ENCODE measurements at regions not wholly inside any gene's neighbourhood (a gene's known extent, or its start where the extent isn't known, plus 50 kb on each side); places are given as distances from the start of the nearest gene placed in this dataset.

- Histone ChIP-seq H2BK12ac (ENCODE audit: low read depth, low read length) (no peak overlapping the region), H2AFZ (ENCODE audit: low read length) (no peak overlapping the region), H3K23ac (ENCODE audit: insufficient read length) (no peak overlapping the region), H3K4me1 (replicated peaks in 1 of 4; ENCODE audit: control insufficient read depth in 3 of 4, insufficient read depth in 4 of 4, low read length in 3 of 4) (no peaks in the 10 kb centered on the region), H3K79me1 (ENCODE audit: low read depth, low read length) (no peaks in the 10 kb centered on the region), H2BK5ac (ENCODE audit: low read depth, low read length) (no peak overlapping the region), H3K18ac (ENCODE audit: extremely low read depth, low read length) (no peak overlapping the region), H3K79me2 (ENCODE audit: control insufficient read depth in 1 of 2, insufficient read depth in 2 of 2, low read length in 2 of 2) (no peaks in the 10 kb centered on the region), H4K8ac (ENCODE audit: extremely low read depth, insufficient read depth, low read length) (no peak overlapping the region), H3K27me3 (replicated peaks in 1 of 4; ENCODE audit: control insufficient read depth in 3 of 4, extremely low read depth in 1 of 4, insufficient read depth in 3 of 4, low read length in 3 of 4) (no peaks in the 10 kb centered on the region; a peak in 1 of 7 replicates), H3K4ac (replicated peaks; ENCODE audit: insufficient read length, low read depth, low read length) (no peak overlapping the region), H3K9ac (replicated peaks in 1 of 4; ENCODE audit: extremely low read depth in 1 of 4, low read depth in 3 of 4, low read length in 3 of 4) (no peak overlapping the region), H2BK120ac (replicated peaks; ENCODE audit: low read depth, low read length) (no peak overlapping the region), H3K27ac (ENCODE audit: low read depth, low read length) (no peak overlapping the region), H3K4me3 (ENCODE audit: extremely low read depth in 1 of 4, insufficient read depth in 2 of 4, low read depth in 3 of 4, low read length in 4 of 4) (no peak overlapping the region), H4K20me1 (replicated peaks in 1 of 2; ENCODE audit: control insufficient read depth in 1 of 2, insufficient read depth in 2 of 2, low read length in 2 of 2) (no peaks in the 10 kb centered on the region), H3K4me2 (ENCODE audit: insufficient read depth in 1 of 2, low read depth in 2 of 2, low read length in 2 of 2) (no peak overlapping the region), H4K5ac (ENCODE audit: insufficient read length, low read depth, low read length) (no peak overlapping the region), H2BK15ac (ENCODE audit: low read length) (no peak overlapping the region), H4K91ac (replicated peaks; ENCODE audit: insufficient read length, low read length) (no peak overlapping the region), H3K36me3 (ENCODE audit: control insufficient read depth in 2 of 4, insufficient read depth in 4 of 4, low read length in 3 of 4) (0 out of 8 replicates have a peak, but pooled peaks cover 0 to 2% (median 0%) of the 10 kb centered on the region in 4 experiments), H2BK20ac (ENCODE audit: low read length) (no peak overlapping the region), H3K14ac (ENCODE audit: insufficient read length) (no peak overlapping the region), H3K9me3 (ENCODE audit: insufficient read depth in 2 of 2, low read depth in 1 of 2, low read length in 1 of 2) (peaks cover 0 to 6% of the 10 kb centered on the region in 2 experiments; a peak in 1 of 4 replicates), H3K23me2 (ENCODE audit: low read depth, low read length) (no peaks in the 10 kb centered on the region), H2AK5ac (ENCODE audit: low read depth, low read length) (no peak overlapping the region), H3K56ac (replicated peaks; ENCODE audit: insufficient read length, low read depth, low read length) (no peak overlapping the region)
- FAIRE-seq (no peak), DNase-seq (ENCODE audit: low read depth in 1 of 2, low spot score in 2 of 2) (no peak)
- 90% methylated on average over 2 of the region's 2 CpGs; no CpG with 5 or more reads in 1 of the 2 experiments for WGBS, 2 experiments (ENCODE audit: extremely low coverage in 1 of 2, insufficient coverage in 1 of 2, insufficient read length in 1 of 2, insufficient replicate concordance in 2 of 2, low coverage in 1 of 2, low lambda C conversion rate in 2 of 2, missing lambda C conversion rate in 1 of 2)
- CTCF ChIA-PET (ENCODE audit: partially characterized antibody), result interaction anchor here (1.1 to 2.0 kb wide), 2 partner anchors 88 to 93 kb away, joined by 3 to 8 read pairs; no protein-coding TSS in a partner anchor
- POLR2A ChIA-PET (ENCODE audit: partially characterized antibody), result no interaction called here
- TF ChIP-seq JUND (IDR thresholded peaks at IDR 0.05; ENCODE audit: low read length) (no peak), HDAC2 (IDR thresholded peaks at IDR 0.05; ENCODE audit: borderline replicate concordance in 1 of 2, low read depth in 2 of 2, low read length in 2 of 2) (no peak), ATF2 (IDR thresholded peaks at IDR 0.05; ENCODE audit: low read length) (no peak), YY1 (IDR thresholded peaks at IDR 0.05; ENCODE audit: low read depth, low read length) (no peak), NRF1 (IDR thresholded peaks at IDR 0.05; ENCODE audit: low read depth, low read length) (no peak), PHF8 (conservative IDR thresholded peaks at IDR 0.05; ENCODE audit: low read depth, low read length) (no peak), RAD21 (IDR thresholded peaks at IDR 0.05 in 1 of 2, conservative IDR thresholded peaks at IDR 0.05 in 1 of 2; ENCODE audit: low read depth in 2 of 2, low read length in 2 of 2) (no peak), SIN3A (conservative IDR thresholded peaks at IDR 0.05 in 1 of 2, IDR thresholded peaks at IDR 0.05 in 1 of 2; ENCODE audit: low read depth in 1 of 2, low read length in 2 of 2) (no peak), BRCA1 (IDR thresholded peaks at IDR 0.05; ENCODE audit: low read depth, low read length) (no peak), RNF2 (IDR thresholded peaks at IDR 0.05; ENCODE audit: borderline replicate concordance, low read depth, low read length, missing control alignments, poor library complexity, severe bottlenecking) (no peak), SIRT6 (IDR thresholded peaks at IDR 0.05; ENCODE audit: low read length) (no peak), MAFK (IDR thresholded peaks at IDR 0.05; ENCODE audit: low read depth, low read length) (no peak)
Observed at GRCh38 chr15:45884289-45884688, 249.5 kb downstream of the SQOR start.

Data from H1 (cell line).